ENCODE measurements at regions not wholly inside any gene's neighbourhood (a gene's known extent, or its start where the extent isn't known, plus 50 kb on each side); places are given as distances from the start of the nearest gene placed in this dataset.

GRCh38 chr9:108234811-108235210 is 621.0 kb downstream of the ACTL7B start:
- BruUV-seq (replicated peaks): no TSS peak
- Histone ChIP-seq H3K36me3 (ENCODE audit: low read depth, low read length) (no peaks in the 10 kb centered on the region), H3K4me3 (ENCODE audit: low read length) (no peak overlapping the region), H3K4me1 (ENCODE audit: insufficient read depth, low read length) (no peaks in the 10 kb centered on the region), H3F3A (ENCODE audit: low read length, unreplicated experiment) (no peaks in the 10 kb centered on the region), H4K20me1 (ENCODE audit: low read length) (no peaks in the 10 kb centered on the region), H3K27ac (ENCODE audit: low read length) (no peak overlapping the region), H3K27me3 (ENCODE audit: low read length) (no peaks in the 10 kb centered on the region), H3K79me2 (ENCODE audit: low read length) (no peaks in the 10 kb centered on the region), H3K4me2 (ENCODE audit: low read length) (no peak overlapping the region), H2AFZ (ENCODE audit: low read length) (no peak overlapping the region), H3K9me3 (ENCODE audit: low read length) (no peaks in the 10 kb centered on the region), H3K9ac (ENCODE audit: low read length) (no peak overlapping the region), H3K9me2 (replicated peaks; ENCODE audit: low read length) (no peaks in the 10 kb centered on the region)
- CTCF ChIA-PET: no interaction called here
- TF ChIP-seq CTCF (conservative IDR thresholded peaks at IDR 0.05; ENCODE audit: low read depth, low read length): no peak
- no peak for TF ChIP-seq EZH2 (IDR thresholded peaks at IDR 0.05; ENCODE audit: low read length, unreplicated experiment)
- no peak for TF ChIP-seq EZH2phosphoT487 (IDR thresholded peaks at IDR 0.05; ENCODE audit: borderline replicate concordance, low read length)
- DNase-seq: no peak
- POLR2A ChIA-PET (ENCODE audit: unreplicated experiment): no interaction called here
- ATAC-seq: no peak
- intact Hi-C loops (cut with micrococcal nuclease): no loop called here

DNA sequence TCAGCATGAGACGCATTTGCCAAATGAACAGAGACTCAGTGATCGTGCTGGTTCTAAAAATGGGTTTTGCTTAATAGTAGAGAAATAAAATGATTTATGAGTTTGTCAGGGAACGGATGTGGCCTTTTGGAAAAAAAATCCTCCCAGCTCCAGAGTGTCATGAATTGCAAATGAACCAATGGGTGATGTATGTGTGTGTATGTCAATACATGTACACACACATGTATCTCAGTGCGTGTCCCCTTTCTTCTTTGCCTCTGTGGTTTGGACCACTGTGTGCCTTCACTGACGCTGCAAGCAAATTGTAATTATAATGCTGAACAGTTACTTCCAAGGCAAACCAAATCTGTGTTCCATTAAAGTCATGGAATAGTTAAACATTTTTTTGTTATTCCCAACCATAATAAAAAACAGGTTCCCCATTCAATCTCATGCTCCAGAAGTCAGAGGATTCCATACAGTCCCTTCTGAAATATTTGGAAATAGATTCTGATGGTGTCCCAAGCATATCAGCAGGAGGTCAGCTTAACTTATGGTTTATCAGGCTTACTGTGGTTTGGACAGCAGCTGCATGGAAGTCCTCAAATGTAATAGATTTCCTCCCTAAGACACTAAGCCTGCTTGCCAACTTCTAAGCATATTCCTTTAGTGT is 630.5 kb downstream of the ACTL7B start:
- no peaks in the 10 kb centered on the region for H3F3A ChIP-seq (ENCODE audit: low read length, unreplicated experiment)
- no peak overlapping the region for H2AFZ ChIP-seq (ENCODE audit: low read length)
- H3K4me3 ChIP-seq (ENCODE audit: low read length): no peak overlapping the region
- H3K4me1 ChIP-seq (ENCODE audit: insufficient read depth, low read length): no peaks in the 10 kb centered on the region
- no peak for ATAC-seq
- no peaks in the 10 kb centered on the region for H3K9me2 ChIP-seq (replicated peaks; ENCODE audit: low read length)
- H3K4me2 ChIP-seq (ENCODE audit: low read length): no peak overlapping the region
- ChIA-PET CTCF (no interaction called here), POLR2A (ENCODE audit: unreplicated experiment) (no interaction called here)
- TF ChIP-seq CTCF (conservative IDR thresholded peaks at IDR 0.05; ENCODE audit: low read depth, low read length): no peak
- TF ChIP-seq EZH2phosphoT487 (IDR thresholded peaks at IDR 0.05; ENCODE audit: borderline replicate concordance, low read length): no peak
- no peak overlapping the region for H3K9ac ChIP-seq (ENCODE audit: low read length)
- no peaks in the 10 kb centered on the region for H3K79me2 ChIP-seq (ENCODE audit: low read length)
- DNase-seq: no peak
- no peaks in the 10 kb centered on the region for H3K9me3 ChIP-seq (ENCODE audit: low read length)
- H3K27ac ChIP-seq (ENCODE audit: low read length): no peak overlapping the region
- BruUV-seq (replicated peaks): no TSS peak
- H3K27me3 ChIP-seq (ENCODE audit: low read length): no peaks in the 10 kb centered on the region
- H3K36me3 ChIP-seq (ENCODE audit: low read depth, low read length): no peaks in the 10 kb centered on the region
- no peaks in the 10 kb centered on the region for H4K20me1 ChIP-seq (ENCODE audit: low read length)
- intact Hi-C loops (cut with micrococcal nuclease): no loop called here

GRCh38 chr9:108224716-108225115 is 631.1 kb downstream of the ACTL7B start:
- TF ChIP-seq CTCF (conservative IDR thresholded peaks at IDR 0.05; ENCODE audit: low read depth, low read length): no peak
- TF ChIP-seq EZH2phosphoT487 (IDR thresholded peaks at IDR 0.05; ENCODE audit: borderline replicate concordance, low read length): no peak
- no peak for TF ChIP-seq EZH2 (IDR thresholded peaks at IDR 0.05; ENCODE audit: low read length, unreplicated experiment)
- Histone ChIP-seq H3K9me2 (replicated peaks; ENCODE audit: low read length) (no peaks in the 10 kb centered on the region), H3K79me2 (ENCODE audit: low read length) (no peaks in the 10 kb centered on the region), H3K4me2 (ENCODE audit: low read length) (no peak overlapping the region), H3K4me3 (ENCODE audit: low read length) (no peak overlapping the region), H3K4me1 (ENCODE audit: insufficient read depth, low read length) (no peaks in the 10 kb centered on the region), H3F3A (ENCODE audit: low read length, unreplicated experiment) (no peaks in the 10 kb centered on the region), H4K20me1 (ENCODE audit: low read length) (no peaks in the 10 kb centered on the region), H3K9me3 (ENCODE audit: low read length) (no peaks in the 10 kb centered on the region), H3K27me3 (ENCODE audit: low read length) (no peaks in the 10 kb centered on the region), H3K36me3 (ENCODE audit: low read depth, low read length) (no peaks in the 10 kb centered on the region), H2AFZ (ENCODE audit: low read length) (no peak overlapping the region), H3K9ac (ENCODE audit: low read length) (no peak overlapping the region), H3K27ac (ENCODE audit: low read length) (no peak overlapping the region)
- intact Hi-C loops (cut with micrococcal nuclease): no loop called here
- ATAC-seq: no peak
- no peak for DNase-seq
- BruUV-seq (replicated peaks): no TSS peak
- ChIA-PET POLR2A (ENCODE audit: unreplicated experiment) (no interaction called here), CTCF (no interaction called here)
